ENCODE measurements at regions not wholly inside any gene's neighbourhood (a gene's known extent, or its start where the extent isn't known, plus 50 kb on each side); places are given as distances from the start of the nearest gene placed in this dataset.
A peak's percentile ranks its signal among the peaks of the same experiment; 100 is the strongest.

DNA sequence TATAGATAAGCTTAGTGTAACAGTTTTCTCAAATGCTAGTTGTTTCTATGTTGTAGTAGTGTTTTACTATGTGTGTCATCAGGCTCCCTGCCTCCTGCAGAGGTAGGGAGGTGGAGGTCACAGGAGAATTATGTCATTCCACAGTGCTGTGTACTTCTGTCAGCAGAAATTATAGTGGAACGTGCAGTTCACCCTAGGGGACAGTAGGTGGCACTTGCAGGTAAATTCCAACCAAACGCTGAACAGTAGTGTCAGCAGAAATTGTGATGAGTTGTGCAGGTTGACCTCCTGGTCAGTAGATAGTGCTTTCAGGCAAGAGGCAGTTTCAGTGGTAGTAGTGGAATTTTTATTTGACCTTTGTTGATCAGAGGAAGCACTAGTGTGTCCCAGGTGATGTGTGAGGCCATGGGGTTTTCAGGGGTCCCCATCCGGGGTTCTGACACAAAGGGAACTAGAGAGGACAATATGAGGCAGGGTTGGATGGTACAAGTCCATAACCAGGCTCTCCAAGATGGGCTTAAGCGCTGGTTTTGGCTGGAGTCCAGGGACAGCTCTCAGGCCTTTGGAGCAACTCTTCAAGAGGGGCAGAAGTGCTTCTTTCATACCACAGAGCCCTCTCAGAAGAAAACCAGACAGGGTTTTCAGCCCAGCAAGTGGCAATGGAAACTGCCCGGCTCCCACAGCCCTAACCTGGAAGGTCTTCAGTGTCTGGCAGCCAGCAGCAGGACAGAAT, 402.9 kb downstream of the CYLC2 start:
- POLR2A ChIA-PET = no interaction called here
- no peak for DNase-seq (ENCODE audit: low read depth)
- Histone ChIP-seq H3K4me3 (ENCODE audit: low read depth, low read length) (no peak overlapping the region), H3K36me3 (ENCODE audit: control insufficient read depth, insufficient read depth, low read length) (no peaks in the 10 kb centered on the region), H3K27me3 (ENCODE audit: control insufficient read depth, insufficient read depth, low read length) (no peaks in the 10 kb centered on the region)
- TF ChIP-seq CTCF (IDR thresholded peaks at IDR 0.05; ENCODE audit: insufficient read depth, low read depth, low read length) = peak; percentile 18; the same call in 1 of the 2 replicates
- CTCF ChIA-PET = no interaction called here

DNA sequence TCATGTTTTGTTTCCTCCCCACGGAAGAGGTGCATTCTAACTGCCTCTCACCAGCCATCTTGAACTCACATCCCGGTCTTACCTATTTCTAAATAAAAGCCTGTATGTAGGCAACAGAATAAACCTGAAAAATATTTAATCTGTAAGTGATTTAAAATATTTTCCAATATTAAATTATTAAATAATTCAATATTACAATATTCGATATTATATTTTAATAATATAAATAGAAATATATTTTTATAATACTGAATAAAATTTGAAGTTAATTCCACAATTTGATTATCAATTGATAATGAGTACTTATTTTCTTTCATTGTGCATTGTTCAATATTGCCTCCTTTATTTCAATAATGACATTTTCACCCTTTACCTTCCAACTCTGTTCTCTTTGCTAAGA, 404.4 kb downstream of the CYLC2 start:
- H3K36me3 ChIP-seq (ENCODE audit: control insufficient read depth, insufficient read depth, low read length) = no peaks in the 10 kb centered on the region
- CTCF ChIA-PET = interaction anchor here (0.6 kb wide), 1 partner anchor 22 kb away, joined by 3 read pairs; no protein-coding TSS in a partner anchor
- H3K27me3 ChIP-seq (ENCODE audit: control insufficient read depth, insufficient read depth, low read length) = no peaks in the 10 kb centered on the region
- DNase-seq (ENCODE audit: low read depth) = no peak
- POLR2A ChIA-PET = no interaction called here
- no peak for TF ChIP-seq CTCF (IDR thresholded peaks at IDR 0.05; ENCODE audit: insufficient read depth, low read depth, low read length)
- H3K4me3 ChIP-seq (ENCODE audit: low read depth, low read length) = no peak overlapping the region

GRCh38 chr9:103407260-103407659, 412.1 kb downstream of the CYLC2 start:
- POLR2A ChIA-PET = no interaction called here
- CTCF ChIA-PET = no interaction called here
- H3K27me3 ChIP-seq (ENCODE audit: control insufficient read depth, insufficient read depth, low read length) = no peaks in the 10 kb centered on the region
- H3K4me3 ChIP-seq (ENCODE audit: low read depth, low read length) = no peak overlapping the region
- no peak for DNase-seq (ENCODE audit: low read depth)
- no peak for TF ChIP-seq CTCF (IDR thresholded peaks at IDR 0.05; ENCODE audit: insufficient read depth, low read depth, low read length)
- no peaks in the 10 kb centered on the region for H3K36me3 ChIP-seq (ENCODE audit: control insufficient read depth, insufficient read depth, low read length)

GRCh38 chr9:103410059-103410458, 414.9 kb downstream of the CYLC2 start:
- no peak for TF ChIP-seq CTCF (IDR thresholded peaks at IDR 0.05; ENCODE audit: insufficient read depth, low read depth, low read length)
- no peaks in the 10 kb centered on the region for H3K27me3 ChIP-seq (ENCODE audit: control insufficient read depth, insufficient read depth, low read length)
- no peak for DNase-seq (ENCODE audit: low read depth)
- ChIA-PET CTCF (interaction anchor here (1.1 kb wide), 1 partner anchor 32 kb away, joined by 3 read pairs; no protein-coding TSS in a partner anchor), POLR2A (no interaction called here)
- no peaks in the 10 kb centered on the region for H3K36me3 ChIP-seq (ENCODE audit: control insufficient read depth, insufficient read depth, low read length)
- H3K4me3 ChIP-seq (ENCODE audit: low read depth, low read length) = no peak overlapping the region

- POLR2A ChIA-PET = no interaction called here
- CTCF ChIA-PET = no interaction called here
- H3K27me3 ChIP-seq (ENCODE audit: control insufficient read depth, insufficient read depth, low read length) = no peaks in the 10 kb centered on the region
- no peak for TF ChIP-seq CTCF (IDR thresholded peaks at IDR 0.05; ENCODE audit: insufficient read depth, low read depth, low read length)
- no peaks in the 10 kb centered on the region for H3K36me3 ChIP-seq (ENCODE audit: control insufficient read depth, insufficient read depth, low read length)
- no peak for DNase-seq (ENCODE audit: low read depth)
- no peak overlapping the region for H3K4me3 ChIP-seq (ENCODE audit: low read depth, low read length)
Measured at GRCh38 chr9:103427696-103428095, 432.6 kb downstream of the CYLC2 start.
